ENCODE measurements at regions not wholly inside any gene's neighbourhood (a gene's known extent, or its start where the extent isn't known, plus 50 kb on each side); places are given as distances from the start of the nearest gene placed in this dataset.

DNA sequence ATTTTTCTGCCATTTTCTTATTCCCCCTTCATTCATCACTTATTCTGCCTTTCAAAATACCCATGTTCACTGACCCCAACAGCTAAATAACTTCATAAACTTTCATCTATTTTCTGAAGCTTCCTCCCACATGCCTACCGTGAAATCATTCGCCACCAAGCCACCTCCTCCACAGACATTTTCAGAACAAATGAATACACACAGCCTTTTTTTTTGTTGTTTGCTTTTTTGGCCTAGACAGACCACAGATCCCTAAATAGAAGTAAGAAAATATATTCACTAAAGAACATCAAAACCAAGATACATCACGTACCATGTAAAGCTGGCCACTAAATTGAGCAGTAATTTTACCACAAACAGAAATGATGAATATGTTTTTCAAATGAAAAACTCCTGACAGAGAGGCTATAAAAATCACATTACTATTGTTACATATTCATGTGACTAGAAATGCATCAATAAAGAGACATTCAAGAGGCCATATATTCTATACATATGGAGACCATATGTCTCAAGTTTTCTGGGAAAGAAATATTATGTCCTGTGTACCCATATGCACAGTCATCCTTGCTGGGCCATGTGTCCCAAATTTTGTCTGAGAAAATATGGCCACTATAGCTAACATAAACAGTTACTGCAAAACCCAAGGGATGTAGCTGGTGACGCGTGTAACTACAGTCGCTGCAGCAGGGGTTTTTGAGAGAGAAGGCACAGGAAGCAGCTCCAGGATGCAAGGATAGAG, 200.3 kb downstream of the FBXO15 start:
- H3K9me3 ChIP-seq (ENCODE audit: control insufficient read depth in 3 of 3, low read length in 3 of 3) = peaks cover 0 to 2% (median 0%) of the 10 kb centered on the region in 3 donors
- H3K4me3 ChIP-seq (ENCODE audit: low read length in 3 of 3) = no peak overlapping the region
- no peak overlapping the region for H3K27ac ChIP-seq (ENCODE audit: low read depth, low read length)
- H3K9ac ChIP-seq (ENCODE audit: low read depth in 1 of 3, low read length in 3 of 3) = no peak overlapping the region
- H3K4me1 ChIP-seq (ENCODE audit: control insufficient read depth in 3 of 3, insufficient read depth in 3 of 3, low read length in 3 of 3) = no peaks in the 10 kb centered on the region
- no peaks in the 10 kb centered on the region for H3K27me3 ChIP-seq (ENCODE audit: control insufficient read depth in 3 of 3, insufficient read depth in 3 of 3, low read length in 3 of 3)
- H3K36me3 ChIP-seq (ENCODE audit: control insufficient read depth in 3 of 3, insufficient read depth in 3 of 3, low read length in 3 of 3) = no peaks in the 10 kb centered on the region

DNA sequence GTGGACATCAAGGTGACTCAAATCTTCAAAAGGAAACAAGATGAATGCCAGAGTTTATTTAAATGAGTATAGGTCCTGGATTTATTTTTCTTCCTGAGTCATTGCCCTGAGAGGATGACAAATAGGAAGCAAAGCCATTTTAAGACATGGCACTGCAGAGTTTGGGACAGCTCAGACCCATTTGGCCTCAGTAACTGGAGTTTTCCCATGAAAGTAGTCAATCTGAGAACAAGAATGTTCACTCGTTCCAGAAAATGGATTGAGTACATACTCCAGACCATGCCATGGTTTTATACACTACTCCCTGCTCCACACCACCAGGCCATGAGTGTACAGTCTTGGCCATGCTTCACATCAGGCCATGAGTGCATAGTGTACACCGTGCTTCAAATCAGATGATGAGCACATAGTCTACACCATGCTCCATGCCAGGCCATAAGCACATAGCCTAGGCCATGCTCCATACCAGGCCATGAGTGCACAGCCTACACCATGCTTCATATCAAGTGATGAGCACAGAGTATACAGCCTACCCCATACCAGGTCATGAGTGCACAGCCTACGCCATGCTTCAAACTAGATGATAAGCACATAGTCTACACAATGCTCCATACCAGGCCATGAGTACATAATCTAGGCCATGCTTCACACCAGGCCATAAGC, 202.4 kb downstream of the FBXO15 start:
- no peak overlapping the region for H3K9ac ChIP-seq (ENCODE audit: low read depth in 1 of 3, low read length in 3 of 3)
- H3K27me3 ChIP-seq (ENCODE audit: control insufficient read depth in 3 of 3, insufficient read depth in 3 of 3, low read length in 3 of 3) = no peaks in the 10 kb centered on the region
- H3K9me3 ChIP-seq (ENCODE audit: control insufficient read depth in 3 of 3, low read length in 3 of 3) = peaks cover 0 to 2% (median 0%) of the 10 kb centered on the region in 3 donors
- H3K4me3 ChIP-seq (ENCODE audit: low read length in 3 of 3) = no peak overlapping the region
- no peaks in the 10 kb centered on the region for H3K36me3 ChIP-seq (ENCODE audit: control insufficient read depth in 3 of 3, insufficient read depth in 3 of 3, low read length in 3 of 3)
- no peaks in the 10 kb centered on the region for H3K4me1 ChIP-seq (ENCODE audit: control insufficient read depth in 3 of 3, insufficient read depth in 3 of 3, low read length in 3 of 3)
- H3K27ac ChIP-seq (ENCODE audit: low read depth, low read length) = no peak overlapping the region

DNA sequence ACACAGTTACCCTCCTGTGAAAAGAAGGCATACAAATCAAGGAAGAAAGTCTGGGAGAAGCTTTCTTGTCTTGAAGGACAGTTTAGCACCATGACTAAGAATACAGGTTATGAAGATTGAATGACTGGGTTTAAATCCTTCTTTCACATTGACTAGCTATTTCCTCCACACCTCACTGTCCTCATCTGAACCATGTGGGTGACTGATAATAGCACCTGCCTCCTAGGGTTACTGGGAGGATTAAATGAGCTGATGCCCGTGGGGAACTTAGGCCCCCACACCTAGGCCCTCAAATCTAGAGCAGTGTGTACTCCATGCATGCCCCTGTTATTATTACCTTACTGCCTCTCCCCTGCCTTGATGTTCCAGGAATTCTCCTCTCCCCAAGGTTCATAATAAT, 202.9 kb downstream of the FBXO15 start:
- H3K27ac ChIP-seq (ENCODE audit: low read depth, low read length) = no peak overlapping the region
- H3K4me3 ChIP-seq (ENCODE audit: low read length in 3 of 3) = no peak overlapping the region
- no peak overlapping the region for H3K9ac ChIP-seq (ENCODE audit: low read depth in 1 of 3, low read length in 3 of 3)
- no peaks in the 10 kb centered on the region for H3K4me1 ChIP-seq (ENCODE audit: control insufficient read depth in 3 of 3, insufficient read depth in 3 of 3, low read length in 3 of 3)
- H3K9me3 ChIP-seq (ENCODE audit: control insufficient read depth in 3 of 3, low read length in 3 of 3) = peaks cover 0 to 2% (median 0%) of the 10 kb centered on the region in 3 donors
- H3K36me3 ChIP-seq (ENCODE audit: control insufficient read depth in 3 of 3, insufficient read depth in 3 of 3, low read length in 3 of 3) = no peaks in the 10 kb centered on the region
- no peaks in the 10 kb centered on the region for H3K27me3 ChIP-seq (ENCODE audit: control insufficient read depth in 3 of 3, insufficient read depth in 3 of 3, low read length in 3 of 3)

DNA sequence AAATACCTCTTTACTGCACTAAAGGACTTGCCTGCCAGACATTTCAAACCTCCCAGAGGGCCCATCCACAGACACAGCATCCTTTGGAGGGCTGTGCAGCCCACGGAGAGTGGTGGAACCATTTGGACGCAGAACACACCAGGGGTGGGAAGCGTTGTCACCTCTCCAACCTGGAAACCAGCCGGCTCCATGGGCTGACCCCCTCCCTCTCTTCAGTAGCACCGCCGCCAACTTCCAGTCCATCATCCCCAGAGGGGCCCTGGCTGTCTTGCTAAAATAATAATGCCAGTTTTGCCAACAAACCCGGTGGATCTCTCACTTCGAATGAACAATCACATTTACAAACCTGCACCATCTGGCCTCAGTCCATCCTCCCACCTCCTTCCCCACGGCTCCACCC, 203.9 kb downstream of the FBXO15 start:
- Histone ChIP-seq H3K36me3 (ENCODE audit: control insufficient read depth in 3 of 3, insufficient read depth in 3 of 3, low read length in 3 of 3) (no peaks in the 10 kb centered on the region), H3K9ac (ENCODE audit: low read depth in 1 of 3, low read length in 3 of 3) (no peak overlapping the region), H3K9me3 (ENCODE audit: control insufficient read depth in 3 of 3, low read length in 3 of 3) (no peaks in the 10 kb centered on the region), H3K4me1 (ENCODE audit: control insufficient read depth in 3 of 3, insufficient read depth in 3 of 3, low read length in 3 of 3) (no peaks in the 10 kb centered on the region), H3K27me3 (ENCODE audit: control insufficient read depth in 3 of 3, insufficient read depth in 3 of 3, low read length in 3 of 3) (no peaks in the 10 kb centered on the region), H3K4me3 (ENCODE audit: low read length in 3 of 3) (no peak overlapping the region), H3K27ac (ENCODE audit: low read depth, low read length) (no peak overlapping the region)

DNA sequence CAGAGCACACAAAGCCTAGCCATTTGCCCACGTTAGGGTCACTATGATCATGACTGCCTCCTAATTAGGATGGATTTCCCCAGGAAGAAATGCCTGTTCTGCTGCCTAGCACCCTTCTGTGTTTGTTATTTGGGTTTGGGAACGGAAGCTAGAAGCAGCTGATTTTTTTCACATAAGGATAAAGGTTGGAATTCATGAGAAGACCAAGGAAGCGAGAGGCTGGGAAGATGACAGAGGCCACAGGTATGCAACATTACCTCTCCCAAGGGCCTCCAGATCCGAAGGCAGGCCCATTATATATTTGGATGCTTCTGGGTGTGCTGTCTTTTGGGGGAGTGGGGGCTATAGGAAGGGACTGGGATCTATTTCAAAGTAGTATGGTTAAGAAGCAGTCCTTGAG, 204.7 kb downstream of the FBXO15 start:
- Histone ChIP-seq H3K9ac (ENCODE audit: low read depth in 1 of 3, low read length in 3 of 3) (no peak overlapping the region), H3K9me3 (ENCODE audit: control insufficient read depth in 3 of 3, low read length in 3 of 3) (no peaks in the 10 kb centered on the region), H3K36me3 (ENCODE audit: control insufficient read depth in 3 of 3, insufficient read depth in 3 of 3, low read length in 3 of 3) (no peaks in the 10 kb centered on the region), H3K27me3 (ENCODE audit: control insufficient read depth in 3 of 3, insufficient read depth in 3 of 3, low read length in 3 of 3) (no peaks in the 10 kb centered on the region), H3K4me1 (ENCODE audit: control insufficient read depth in 3 of 3, insufficient read depth in 3 of 3, low read length in 3 of 3) (no peaks in the 10 kb centered on the region), H3K27ac (ENCODE audit: low read depth, low read length) (no peak overlapping the region), H3K4me3 (ENCODE audit: low read length in 3 of 3) (no peak overlapping the region)

DNA sequence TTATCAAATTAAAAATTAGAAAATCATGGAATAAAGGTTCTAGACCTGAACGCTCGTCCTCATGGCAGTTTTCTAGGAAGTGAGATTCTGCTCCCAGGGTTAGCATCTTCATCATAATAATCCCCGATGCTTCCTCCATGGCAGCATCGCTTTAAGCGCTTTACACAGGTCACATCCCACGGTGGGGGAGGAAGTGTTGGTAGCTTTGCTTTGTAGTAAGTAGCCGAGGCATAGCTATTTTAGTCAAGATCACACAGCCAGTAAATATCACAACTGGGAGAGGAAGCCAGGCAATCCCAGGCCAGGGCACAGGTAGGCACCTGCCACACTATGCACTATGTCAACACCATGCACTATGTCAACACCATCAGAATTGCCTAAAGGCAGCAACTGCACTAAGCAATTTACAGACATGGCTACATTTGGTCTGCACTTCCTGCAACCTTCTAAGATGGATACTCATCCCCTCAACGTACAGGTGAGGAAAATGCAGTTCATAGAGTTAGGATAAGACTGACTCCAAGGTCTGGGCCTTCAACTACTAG, 205.5 kb downstream of the FBXO15 start:
- no peak overlapping the region for H3K27ac ChIP-seq (ENCODE audit: low read depth, low read length)
- no peak overlapping the region for H3K9ac ChIP-seq (ENCODE audit: low read depth in 1 of 3, low read length in 3 of 3)
- no peak overlapping the region for H3K4me3 ChIP-seq (ENCODE audit: low read length in 3 of 3)
- H3K4me1 ChIP-seq (ENCODE audit: control insufficient read depth in 3 of 3, insufficient read depth in 3 of 3, low read length in 3 of 3) = no peaks in the 10 kb centered on the region
- H3K27me3 ChIP-seq (ENCODE audit: control insufficient read depth in 3 of 3, insufficient read depth in 3 of 3, low read length in 3 of 3) = no peaks in the 10 kb centered on the region
- H3K9me3 ChIP-seq (ENCODE audit: control insufficient read depth in 3 of 3, low read length in 3 of 3) = no peaks in the 10 kb centered on the region
- no peaks in the 10 kb centered on the region for H3K36me3 ChIP-seq (ENCODE audit: control insufficient read depth in 3 of 3, insufficient read depth in 3 of 3, low read length in 3 of 3)

DNA sequence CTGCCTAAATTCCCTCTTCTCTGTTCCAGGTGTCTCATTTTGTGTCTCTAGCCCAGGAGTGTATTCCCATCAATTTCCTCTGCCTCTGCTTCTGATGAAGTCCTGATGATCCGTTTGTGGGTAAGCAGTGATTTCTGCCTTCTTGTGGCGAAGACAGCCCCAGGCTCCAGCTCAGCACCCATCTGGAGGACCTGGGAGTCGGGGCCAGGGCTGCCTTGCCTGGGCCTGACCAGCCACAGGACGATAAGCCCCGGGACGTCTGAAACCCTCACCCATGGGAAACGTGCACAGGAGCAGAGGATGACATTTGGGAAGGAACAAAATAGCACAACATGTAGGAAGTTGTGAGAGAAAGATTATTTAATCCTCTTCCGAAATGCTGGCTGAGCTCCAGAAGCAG, 206.9 kb downstream of the FBXO15 start:
- Histone ChIP-seq H3K9ac (ENCODE audit: low read depth in 1 of 3, low read length in 3 of 3) (no peak overlapping the region), H3K9me3 (ENCODE audit: control insufficient read depth in 3 of 3, low read length in 3 of 3) (no peaks in the 10 kb centered on the region), H3K36me3 (ENCODE audit: control insufficient read depth in 3 of 3, insufficient read depth in 3 of 3, low read length in 3 of 3) (no peaks in the 10 kb centered on the region), H3K4me1 (ENCODE audit: control insufficient read depth in 3 of 3, insufficient read depth in 3 of 3, low read length in 3 of 3) (no peaks in the 10 kb centered on the region), H3K27ac (ENCODE audit: low read depth, low read length) (no peak overlapping the region), H3K4me3 (ENCODE audit: low read length in 3 of 3) (no peak overlapping the region), H3K27me3 (ENCODE audit: control insufficient read depth in 3 of 3, insufficient read depth in 3 of 3, low read length in 3 of 3) (no peaks in the 10 kb centered on the region)

DNA sequence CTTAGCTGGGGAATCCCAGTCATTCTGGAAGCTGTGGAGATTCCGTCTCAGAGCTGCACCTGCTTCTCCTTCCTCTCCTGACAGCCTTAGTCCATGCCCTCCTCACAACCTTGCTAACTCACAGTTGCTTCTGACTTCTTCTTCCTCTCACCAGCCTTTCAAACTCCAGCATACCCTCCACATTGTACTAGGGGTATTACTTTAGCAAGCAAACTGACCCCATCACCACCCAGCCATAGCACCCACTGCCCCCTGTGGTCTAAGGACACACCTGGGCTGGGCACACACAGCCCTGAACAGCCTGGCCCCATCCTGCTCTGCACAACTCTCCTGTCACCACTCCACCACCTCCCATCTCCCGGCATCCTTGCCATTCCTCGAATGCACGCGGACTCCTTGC, 208.2 kb downstream of the FBXO15 start:
- no peaks in the 10 kb centered on the region for H3K36me3 ChIP-seq (ENCODE audit: control insufficient read depth in 3 of 3, insufficient read depth in 3 of 3, low read length in 3 of 3)
- H3K9ac ChIP-seq (ENCODE audit: low read depth in 1 of 3, low read length in 3 of 3) = no peak overlapping the region
- no peaks in the 10 kb centered on the region for H3K27me3 ChIP-seq (ENCODE audit: control insufficient read depth in 3 of 3, insufficient read depth in 3 of 3, low read length in 3 of 3)
- no peaks in the 10 kb centered on the region for H3K4me1 ChIP-seq (ENCODE audit: control insufficient read depth in 3 of 3, insufficient read depth in 3 of 3, low read length in 3 of 3)
- H3K4me3 ChIP-seq (ENCODE audit: low read length in 3 of 3) = no peak overlapping the region
- H3K9me3 ChIP-seq (ENCODE audit: control insufficient read depth in 3 of 3, low read length in 3 of 3) = no peaks in the 10 kb centered on the region
- no peak overlapping the region for H3K27ac ChIP-seq (ENCODE audit: low read depth, low read length)

DNA sequence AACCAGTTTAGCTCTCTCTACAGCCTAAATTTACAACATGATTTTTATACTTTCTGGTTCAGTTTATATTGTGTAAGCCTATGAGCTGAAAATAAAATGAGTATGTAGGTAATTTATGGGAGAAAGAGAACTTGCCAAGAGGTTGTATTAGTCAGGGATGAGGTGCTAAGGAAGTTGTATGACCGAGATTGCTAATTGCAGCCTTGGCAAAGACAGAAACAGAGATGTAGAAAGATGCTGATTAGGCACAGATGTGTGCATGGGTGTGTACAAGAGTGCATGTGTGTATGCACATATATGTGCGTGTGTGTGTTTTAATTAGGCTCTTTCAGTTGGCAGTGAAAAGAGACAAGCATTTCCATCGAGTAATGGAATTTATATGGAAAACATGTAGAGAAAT, 213.9 kb downstream of the FBXO15 start:
- no peaks in the 10 kb centered on the region for H3K36me3 ChIP-seq (ENCODE audit: control insufficient read depth in 3 of 3, insufficient read depth in 3 of 3, low read length in 3 of 3)

DNA sequence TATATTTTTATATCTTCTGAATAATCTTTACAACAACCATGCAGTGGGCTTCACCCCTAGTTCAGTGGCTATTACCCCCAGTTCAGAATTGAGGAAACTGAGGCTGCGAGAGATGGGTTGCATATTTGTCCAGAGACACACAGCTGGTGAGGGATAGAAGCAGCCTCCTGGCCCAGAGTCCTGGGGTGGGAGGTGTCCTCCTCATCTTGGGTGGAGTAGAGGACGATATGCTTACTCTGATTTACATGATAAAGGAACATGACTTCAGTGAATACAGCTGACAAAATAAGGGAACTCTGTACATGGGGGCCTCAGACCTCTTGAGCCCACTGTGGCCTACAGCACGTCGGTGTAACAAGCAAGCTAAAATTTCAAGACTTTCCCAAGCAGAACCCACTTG, 214.7 kb downstream of the FBXO15 start:
- Histone ChIP-seq H3K27ac (ENCODE audit: low read depth, low read length) (no peak overlapping the region), H3K27me3 (ENCODE audit: control insufficient read depth in 3 of 3, insufficient read depth in 3 of 3, low read length in 3 of 3) (no peaks in the 10 kb centered on the region), H3K4me1 (ENCODE audit: control insufficient read depth in 3 of 3, insufficient read depth in 3 of 3, low read length in 3 of 3) (no peaks in the 10 kb centered on the region)

More for the DNA sequence above, 213.9 kb downstream of the FBXO15 start:
- no peaks in the 10 kb centered on the region for H3K4me1 ChIP-seq (ENCODE audit: control insufficient read depth in 3 of 3, insufficient read depth in 3 of 3, low read length in 3 of 3)
- H3K27me3 ChIP-seq (ENCODE audit: control insufficient read depth in 3 of 3, insufficient read depth in 3 of 3, low read length in 3 of 3) = no peaks in the 10 kb centered on the region
- H3K9ac ChIP-seq (ENCODE audit: low read depth in 1 of 3, low read length in 3 of 3) = no peak overlapping the region
- no peak overlapping the region for H3K27ac ChIP-seq (ENCODE audit: low read depth, low read length)
- H3K4me3 ChIP-seq (ENCODE audit: low read length in 3 of 3) = no peak overlapping the region
- no peaks in the 10 kb centered on the region for H3K9me3 ChIP-seq (ENCODE audit: control insufficient read depth in 3 of 3, low read length in 3 of 3)

More for the DNA sequence above, 214.7 kb downstream of the FBXO15 start:
- no peaks in the 10 kb centered on the region for H3K9me3 ChIP-seq (ENCODE audit: control insufficient read depth in 3 of 3, low read length in 3 of 3)
- no peaks in the 10 kb centered on the region for H3K36me3 ChIP-seq (ENCODE audit: control insufficient read depth in 3 of 3, insufficient read depth in 3 of 3, low read length in 3 of 3)
- no peak overlapping the region for H3K4me3 ChIP-seq (ENCODE audit: low read length in 3 of 3)
- no peak overlapping the region for H3K9ac ChIP-seq (ENCODE audit: low read depth in 1 of 3, low read length in 3 of 3)

Measured in skeletal muscle tissue (tissue), 3 donors.